Panc1 (cell line): ENCODE measurements at regions not wholly inside any gene's neighbourhood (a gene's known extent, or its start where the extent isn't known, plus 50 kb on each side); places are given as distances from the start of the nearest gene placed in this dataset.

Source experiments
- POLR2AphosphoS5 ChIP-seq: IDR thresholded peaks from 2 replicates; pipeline ENCODE4 v1.6.1; 2012; ENCODE audit warnings: mild to moderate bottlenecking, low read depth, low read length, moderate library complexity
- TF ChIP-seq, protein P1 (sequence below): fragments of 450-650 bp; IDR thresholded peaks from 2 replicates; pipeline ENCODE4 v1.5.1; 2017; ENCODE audit warnings: mild to moderate bottlenecking

DNA sequence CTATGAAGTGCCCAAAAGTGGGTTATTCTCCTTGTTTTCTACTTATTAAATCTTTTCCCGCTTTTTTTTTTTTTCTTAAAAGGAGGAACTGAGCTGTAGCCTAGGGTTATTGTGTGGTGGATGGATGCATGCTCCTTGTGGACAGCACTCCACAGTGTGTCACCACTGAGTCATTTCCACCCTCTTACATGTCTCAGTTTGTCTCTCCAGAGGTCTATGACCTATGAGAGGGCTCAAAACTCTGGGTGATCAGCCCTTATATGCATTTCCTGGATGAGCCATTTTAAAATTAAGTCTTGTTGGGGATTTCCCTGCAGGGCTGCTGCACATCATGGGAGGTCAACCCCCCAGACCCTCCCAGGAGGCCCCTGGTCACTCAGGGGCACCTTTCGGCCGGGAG, 102.2 kb upstream of the MOCS2 start:
- TF ChIP-seq POLR2AphosphoS5: no peak
- TF ChIP-seq, protein P1, sequence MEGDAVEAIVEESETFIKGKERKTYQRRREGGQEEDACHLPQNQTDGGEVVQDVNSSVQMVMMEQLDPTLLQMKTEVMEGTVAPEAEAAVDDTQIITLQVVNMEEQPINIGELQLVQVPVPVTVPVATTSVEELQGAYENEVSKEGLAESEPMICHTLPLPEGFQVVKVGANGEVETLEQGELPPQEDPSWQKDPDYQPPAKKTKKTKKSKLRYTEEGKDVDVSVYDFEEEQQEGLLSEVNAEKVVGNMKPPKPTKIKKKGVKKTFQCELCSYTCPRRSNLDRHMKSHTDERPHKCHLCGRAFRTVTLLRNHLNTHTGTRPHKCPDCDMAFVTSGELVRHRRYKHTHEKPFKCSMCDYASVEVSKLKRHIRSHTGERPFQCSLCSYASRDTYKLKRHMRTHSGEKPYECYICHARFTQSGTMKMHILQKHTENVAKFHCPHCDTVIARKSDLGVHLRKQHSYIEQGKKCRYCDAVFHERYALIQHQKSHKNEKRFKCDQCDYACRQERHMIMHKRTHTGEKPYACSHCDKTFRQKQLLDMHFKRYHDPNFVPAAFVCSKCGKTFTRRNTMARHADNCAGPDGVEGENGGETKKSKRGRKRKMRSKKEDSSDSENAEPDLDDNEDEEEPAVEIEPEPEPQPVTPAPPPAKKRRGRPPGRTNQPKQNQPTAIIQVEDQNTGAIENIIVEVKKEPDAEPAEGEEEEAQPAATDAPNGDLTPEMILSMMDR: no peak
